MM.1S (cell line): ENCODE measurements at regions not wholly inside any gene's neighbourhood (a gene's known extent, or its start where the extent isn't known, plus 50 kb on each side); places are given as distances from the start of the nearest gene placed in this dataset.

Experiments
- CTCF ChIP-seq: fragments of 300-600 bp; sonication (generic); IDR thresholded peaks from 2 replicates; pipeline ENCODE4 v1.5.1; 2016; ENCODE audit warnings: antibody characterized with exemption, low read length, mixed read lengths
- EZH2phosphoT487 ChIP-seq: fragments of 300-600 bp; sonication (generic); IDR thresholded peaks from 2 replicates; pipeline ENCODE4 v1.6.1; 2018; ENCODE audit warnings: antibody characterized with exemption, low read length

DNA sequence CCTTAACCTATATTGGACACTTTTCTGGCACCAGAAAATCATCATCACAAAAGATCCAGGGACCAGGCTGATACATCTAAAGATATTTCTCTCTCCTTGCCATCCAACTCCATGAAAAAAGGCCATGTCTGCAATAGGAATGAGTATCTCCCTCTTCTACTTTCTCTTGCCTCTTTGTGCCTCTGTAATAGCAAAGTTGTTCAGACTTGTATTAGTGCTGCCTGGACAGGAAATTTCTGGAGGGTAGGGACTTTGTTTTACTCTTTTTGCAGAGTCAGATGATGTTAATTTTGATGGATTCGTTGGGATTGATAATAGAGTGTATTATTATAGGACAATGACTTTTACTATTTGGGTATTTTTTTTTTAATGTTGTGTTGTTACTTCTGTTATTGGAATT lies 376.3 kb downstream of the INHBA start:
- TF ChIP-seq CTCF (no peak), EZH2phosphoT487 (no peak)
